ENCODE measurements at regions not wholly inside any gene's neighbourhood (a gene's known extent, or its start where the extent isn't known, plus 50 kb on each side); places are given as distances from the start of the nearest gene placed in this dataset.

DNA sequence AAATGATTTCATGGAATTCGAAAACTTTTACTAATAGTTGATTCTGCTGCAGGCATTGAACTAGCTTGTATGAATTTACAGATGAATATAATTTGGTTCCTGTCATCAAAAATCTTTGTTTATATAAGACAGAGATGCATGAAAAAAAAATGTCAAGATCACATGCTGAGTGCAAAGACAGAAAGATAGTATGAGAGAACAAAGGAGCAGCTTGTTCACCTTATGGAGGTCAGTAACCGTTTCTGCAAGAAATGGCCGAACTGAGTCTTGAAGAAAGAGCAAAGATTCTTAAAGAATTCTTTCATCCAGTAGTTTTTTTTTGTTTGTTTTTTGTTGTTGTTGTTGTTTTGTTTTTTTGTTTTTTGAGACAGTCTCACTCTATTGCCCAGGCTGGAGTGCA lies 450.6 kb downstream of the TUSC7 start:
- H3K36me3 ChIP-seq (ENCODE audit: control insufficient read depth in 2 of 4, insufficient read depth in 4 of 4, low read length in 3 of 4), result no peaks in the 10 kb centered on the region
- H3K18ac ChIP-seq (ENCODE audit: extremely low read depth, low read length), result no peak overlapping the region
- no peak overlapping the region for H3K9ac ChIP-seq (replicated peaks in 1 of 4; ENCODE audit: extremely low read depth in 1 of 4, low read depth in 3 of 4, low read length in 3 of 4)
- H3K4ac ChIP-seq (replicated peaks; ENCODE audit: insufficient read length, low read depth, low read length), result no peak overlapping the region
- no peak for DNase-seq (ENCODE audit: low read depth in 1 of 2, low spot score in 2 of 2)
- no peak overlapping the region for H4K8ac ChIP-seq (ENCODE audit: extremely low read depth, insufficient read depth, low read length)
- H3K23ac ChIP-seq (ENCODE audit: insufficient read length), result no peak overlapping the region
- peaks cover 0 to 2% (median 0%) of the 10 kb centered on the region in 4 experiments; a peak in 1 of 7 replicates for H3K4me1 ChIP-seq (replicated peaks in 1 of 4; ENCODE audit: control insufficient read depth in 3 of 4, insufficient read depth in 4 of 4, low read length in 3 of 4)
- H2AK5ac ChIP-seq (ENCODE audit: low read depth, low read length), result no peak overlapping the region
- H3K23me2 ChIP-seq (ENCODE audit: low read depth, low read length), result no peaks in the 10 kb centered on the region
- H3K27me3 ChIP-seq (replicated peaks in 1 of 4; ENCODE audit: control insufficient read depth in 3 of 4, extremely low read depth in 1 of 4, insufficient read depth in 3 of 4, low read length in 3 of 4), result no peaks in the 10 kb centered on the region
- H3K27ac ChIP-seq (ENCODE audit: low read depth, low read length), result no peak overlapping the region
- H3K56ac ChIP-seq (replicated peaks; ENCODE audit: insufficient read length, low read depth, low read length), result no peak overlapping the region
- H2BK120ac ChIP-seq (replicated peaks; ENCODE audit: low read depth, low read length), result no peak overlapping the region
- no peaks in the 10 kb centered on the region for H3K79me1 ChIP-seq (ENCODE audit: low read depth, low read length)
- H2BK15ac ChIP-seq (ENCODE audit: low read length), result no peak overlapping the region
- ChIA-PET CTCF (ENCODE audit: partially characterized antibody) (interaction anchor here (0.7 kb wide), 1 partner anchor 1868 kb away, joined by 3 read pairs; no protein-coding TSS in a partner anchor), POLR2A (ENCODE audit: partially characterized antibody) (no interaction called here)
- no peak overlapping the region for H3K4me2 ChIP-seq (ENCODE audit: insufficient read depth in 1 of 2, low read depth in 2 of 2, low read length in 2 of 2)
- no peaks in the 10 kb centered on the region for H3K9me3 ChIP-seq (ENCODE audit: insufficient read depth in 2 of 2, low read depth in 1 of 2, low read length in 1 of 2)
- H3K79me2 ChIP-seq (ENCODE audit: control insufficient read depth in 1 of 2, insufficient read depth in 2 of 2, low read length in 2 of 2), result no peaks in the 10 kb centered on the region
- no peak overlapping the region for H3K4me3 ChIP-seq (ENCODE audit: extremely low read depth in 1 of 4, insufficient read depth in 2 of 4, low read depth in 3 of 4, low read length in 4 of 4)
- 90% methylated on average over 3 of the region's 3 CpGs; no CpG with 5 or more reads in 1 of the 2 experiments for WGBS, 2 experiments (ENCODE audit: extremely low coverage in 1 of 2, insufficient coverage in 1 of 2, insufficient read length in 1 of 2, insufficient replicate concordance in 2 of 2, low coverage in 1 of 2, low lambda C conversion rate in 2 of 2, missing lambda C conversion rate in 1 of 2)
- no peak for FAIRE-seq
- no peak overlapping the region for H2BK5ac ChIP-seq (ENCODE audit: low read depth, low read length)
- H2BK20ac ChIP-seq (ENCODE audit: low read length), result no peak overlapping the region
- H4K91ac ChIP-seq (replicated peaks; ENCODE audit: insufficient read length, low read length), result no peak overlapping the region
- no peaks in the 10 kb centered on the region for H4K20me1 ChIP-seq (replicated peaks in 1 of 2; ENCODE audit: control insufficient read depth in 1 of 2, insufficient read depth in 2 of 2, low read length in 2 of 2)
- H3K14ac ChIP-seq (ENCODE audit: insufficient read length), result no peak overlapping the region
- H2BK12ac ChIP-seq (ENCODE audit: low read depth, low read length), result no peak overlapping the region
- no peak overlapping the region for H2AFZ ChIP-seq (ENCODE audit: low read length)
- no peak overlapping the region for H4K5ac ChIP-seq (ENCODE audit: insufficient read length, low read depth, low read length)
- TF ChIP-seq CBX8 (IDR thresholded peaks at IDR 0.05; ENCODE audit: borderline replicate concordance, low read depth, low read length), result no peak
- TF ChIP-seq KDM5A (IDR thresholded peaks at IDR 0.05; ENCODE audit: low read length), result no peak
- no peak for TF ChIP-seq SAP30 (IDR thresholded peaks at IDR 0.05; ENCODE audit: insufficient read depth, insufficient replicate concordance, low read length)
- no peak for TF ChIP-seq ATF3 (IDR thresholded peaks at IDR 0.05; ENCODE audit: insufficient read depth, low read depth, low read length)
- no peak for TF ChIP-seq RFX5 (IDR thresholded peaks at IDR 0.05; ENCODE audit: borderline replicate concordance, low read depth, low read length)
- TF ChIP-seq SP4 (IDR thresholded peaks at IDR 0.05; ENCODE audit: low read length), result no peak
- TF ChIP-seq SIX5 (IDR thresholded peaks at IDR 0.05; ENCODE audit: low read depth, low read length), result no peak
- no peak for TF ChIP-seq ASH2L (IDR thresholded peaks at IDR 0.05; ENCODE audit: low read length)
- TF ChIP-seq GTF2F1 (IDR thresholded peaks at IDR 0.05; ENCODE audit: borderline replicate concordance, low read depth, low read length), result no peak
- TF ChIP-seq RXRA (IDR thresholded peaks at IDR 0.05; ENCODE audit: insufficient read depth, low read depth, low read length), result no peak
- no peak for TF ChIP-seq CBX5 (IDR thresholded peaks at IDR 0.05; ENCODE audit: low read depth, low read length)
- no peak for TF ChIP-seq TBP (IDR thresholded peaks at IDR 0.05; ENCODE audit: low read depth, low read length)
- TF ChIP-seq YY1 (IDR thresholded peaks at IDR 0.05; ENCODE audit: low read depth, low read length), result no peak
- no peak for TF ChIP-seq HDAC6 (IDR thresholded peaks at IDR 0.05; ENCODE audit: low read depth, low read length)
- TF ChIP-seq BACH1 (IDR thresholded peaks at IDR 0.05; ENCODE audit: low read length), result no peak
